GM12878 (cell line): ENCODE measurements at regions not wholly inside any gene's neighbourhood (a gene's known extent, or its start where the extent isn't known, plus 50 kb on each side); places are given as distances from the start of the nearest gene placed in this dataset.

Experiments
- ATAC-seq: fragments of 200-7000 bp; cut with Tn5 transposase; 3 replicates; pipeline ENCODE4 v1.9.1; 2020; ENCODE audit warnings: mild to moderate bottlenecking, moderate library complexity
- BruUV-seq: library from RNA; stranded (reverse); fragments of 400-500 nt; replicated peaks from 2 replicates; lab custom pipeline; 2021; lab: Mats Ljungman, UMichigan
- CTCF ChIA-PET: fragments of 300-600 bp; sonication (Branson Sonifier 250); formaldehyde crosslinking; extraction: SDS; loops from one replicate; lab custom pipeline; 2021; ENCODE audit warnings: inconsistent platforms; lab: Yijun Ruan, JAX
- POLR2A ChIA-PET: fragments of 350-600 bp; formaldehyde crosslinking; extraction: SDS; loops from one replicate; lab custom pipeline; 2021; ENCODE audit warnings: inconsistent platforms; lab: Charles Lee
- RAD21 ChIA-PET: fragments of 300-600 bp; sonication (Branson Sonifier 250); formaldehyde crosslinking; loops from one replicate; lab custom pipeline; 2023; ENCODE audit warnings: antibody characterized with exemption; ENCODE audit not compliant: unreplicated experiment; lab: Charles Lee
- SMC1A ChIA-PET: fragments of 300-600 bp; sonication (Branson Sonifier 250); formaldehyde crosslinking; loops from one replicate; lab custom pipeline; 2023; ENCODE audit not compliant: unreplicated experiment, uncharacterized antibody; lab: Charles Lee
- DNase-seq: peaks from one replicate; pipeline ENCODE4 v3.0.0-alpha.2; 2011; ENCODE audit warnings: low read depth, low spot score
- FAIRE-seq: peaks from 3 replicates; lab custom pipeline; 2011; peaks lifted over from hg19 to GRCh38; lab: Jason Lieb, UNC
- H2AFZ ChIP-seq: 2 replicates; pipeline ENCODE4 v1.6.0; 2011; ENCODE audit warnings: low read depth, low read length, control low read depth; ENCODE audit not compliant: control insufficient read depth
- H3K27ac ChIP-seq: 2 replicates; pipeline ENCODE4 v1.5.1; 2011; ENCODE audit warnings: control low read depth; ENCODE audit not compliant: control insufficient read depth, insufficient read depth
- H3K27me3 ChIP-seq, 2 experiments: replicated peaks in 1 of 2; 2 replicates each; pipeline versions ENCODE4 v1.6.0 to v1.6.1; 2011; ENCODE audit warnings: low read length in 1 of 2; ENCODE audit not compliant: control insufficient read depth in 2 of 2, insufficient read depth in 2 of 2
- H3K36me3 ChIP-seq, 2 experiments: 2 replicates each; pipeline ENCODE4 v1.5.1; 2011; ENCODE audit warnings: low read length in 1 of 2; ENCODE audit not compliant: control insufficient read depth in 2 of 2, insufficient read depth in 2 of 2
- H3K4me1 ChIP-seq: 2 replicates; pipeline ENCODE4 v1.6.1; 2011; ENCODE audit warnings: mild to moderate bottlenecking, low read length, moderate library complexity, mixed read lengths; ENCODE audit not compliant: control insufficient read depth, insufficient read depth
- H3K4me2 ChIP-seq: 2 replicates; pipeline ENCODE4 v1.6.0; 2011; ENCODE audit warnings: control low read depth; ENCODE audit not compliant: control insufficient read depth, insufficient read depth
- H3K4me3 ChIP-seq: fragments of 200-600 bp; sonication (generic); 2 replicates; pipeline ENCODE4 v1.5.1; 2016
- H3K79me2 ChIP-seq: 2 replicates; pipeline ENCODE4 v1.6.0; 2011; ENCODE audit warnings: low read length; ENCODE audit not compliant: control insufficient read depth, insufficient read depth
- H3K9ac ChIP-seq: 2 replicates; pipeline ENCODE4 v1.8.0; 2011; ENCODE audit warnings: low read length, control low read depth, mixed read lengths; ENCODE audit not compliant: control insufficient read depth, insufficient read depth
- H3K9me3 ChIP-seq: replicated peaks from 3 replicates; pipeline ENCODE4 v1.5.1; 2011; ENCODE audit warnings: mild to moderate bottlenecking, low read length; ENCODE audit not compliant: control insufficient read depth, insufficient read depth
- H4K20me1 ChIP-seq: 2 replicates; pipeline ENCODE4 v1.6.0; 2011; ENCODE audit not compliant: control insufficient read depth, insufficient read depth
- BCL11A ChIP-seq: IDR thresholded peaks from 2 replicates; pipeline ENCODE4 v1.6.1; 2011; ENCODE audit warnings: low read depth, low read length
- CHD2 ChIP-seq: IDR thresholded peaks from 2 replicates; pipeline ENCODE4 v1.6.1; 2011; ENCODE audit warnings: low read depth, low read length, improper control_type of control experiment, borderline replicate concordance
- CTCF ChIP-seq, 3 experiments: IDR thresholded peaks in 2 of 3; conservative IDR thresholded peaks in 1 of 3; 2 replicates each; pipeline ENCODE4 v1.5.1; 2011; ENCODE audit warnings: low read depth in 3 of 3, low read length in 3 of 3, mild to moderate bottlenecking in 3 of 3, control low read depth in 2 of 3, moderate library complexity in 2 of 3, inconsistent platforms in 1 of 3, mixed read lengths in 1 of 3; ENCODE audit not compliant: control insufficient read depth in 2 of 3, insufficient read depth in 1 of 3; ENCODE audit errors: extremely low read depth in 1 of 3
- DPF2 ChIP-seq: fragments of 450-650 bp; IDR thresholded peaks from 2 replicates; pipeline ENCODE4 v1.6.1; 2017; ENCODE audit warnings: mild to moderate bottlenecking
- GATAD2B ChIP-seq: fragments of 450-650 bp; conservative IDR thresholded peaks from 2 replicates; pipeline ENCODE4 v1.6.1; 2017; ENCODE audit warnings: low read depth, mild to moderate bottlenecking, moderate library complexity
- HCFC1 ChIP-seq: fragments of 150-350 bp; IDR thresholded peaks from 2 replicates; pipeline ENCODE4 v1.6.1; 2014; ENCODE audit warnings: low read length
- NFYB ChIP-seq: IDR thresholded peaks from 2 replicates; pipeline ENCODE4 v1.6.1; 2011; ENCODE audit warnings: low read depth, mild to moderate bottlenecking, low read length, improper control_type of control experiment, moderate library complexity; ENCODE audit not compliant: insufficient read depth
- PRDM15 ChIP-seq: fragments of 450-650 bp; formaldehyde crosslinking; IDR thresholded peaks from 2 replicates; pipeline ENCODE4 v1.4.0; 2020; ENCODE audit warnings: mild to moderate bottlenecking, moderate library complexity
- RAD21 ChIP-seq: IDR thresholded peaks from 2 replicates; pipeline ENCODE4 v1.6.1; 2011; ENCODE audit warnings: mild to moderate bottlenecking, low read depth, low read length, moderate library complexity; ENCODE audit not compliant: insufficient read depth
- SIN3A ChIP-seq: IDR thresholded peaks from 2 replicates; pipeline ENCODE4 v1.6.1; 2012; ENCODE audit warnings: low read depth, low read length, improper control_type of control experiment
- SMC3 ChIP-seq: IDR thresholded peaks from 2 replicates; pipeline ENCODE4 v1.6.1; 2011; ENCODE audit warnings: low read length, improper control_type of control experiment, borderline replicate concordance
- SREBF1 ChIP-seq: IDR thresholded peaks from 2 replicates; pipeline ENCODE4 v1.6.1; 2012; ENCODE audit warnings: mild to moderate bottlenecking, low read length
- SRF ChIP-seq, 2 experiments: IDR thresholded peaks; 2 replicates each; pipeline ENCODE4 v1.6.1; 2011; ENCODE audit warnings: low read depth in 2 of 2, low read length in 2 of 2, mild to moderate bottlenecking in 1 of 2, moderate library complexity in 1 of 2
- TARDBP ChIP-seq: IDR thresholded peaks from 2 replicates; pipeline ENCODE4 v1.6.1; 2016; ENCODE audit warnings: borderline replicate concordance
- ZBED1 ChIP-seq: IDR thresholded peaks from 2 replicates; pipeline ENCODE4 v1.6.1; 2016; ENCODE audit warnings: borderline replicate concordance
- WGBS: methylation state at CpG from one replicate; pipeline ENCODE4 v1.1.6; 2016; ENCODE audit warnings: low lambda C conversion rate; ENCODE audit not compliant: insufficient replicate concordance, insufficient coverage; ENCODE audit errors: missing lambda C conversion rate; 5-methylcytosine and 5-hydroxymethylcytosine counted together
- in situ Hi-C: fragments of 300-500 bp; cut with MboI; formaldehyde crosslinking; loops from 9 replicates; pipeline ENCODE4 v1.14.3; 2018; ENCODE audit warnings: mixed read lengths
- intact Hi-C: fragments of 100-400 bp; cut with micrococcal nuclease; formaldehyde crosslinking; loops from one replicate; pipeline ENCODE4 v1.14.2; 2022; ENCODE audit not compliant: unreplicated experiment
- TF ChIP-seq, protein P1 (sequence below): fragments of 450-650 bp; formaldehyde crosslinking; IDR thresholded peaks from 2 replicates; pipeline ENCODE4 v1.5.0; 2022; ENCODE audit warnings: mild to moderate bottlenecking, missing genetic modification characterization

- no peaks in the 10 kb centered on the region for H3K27me3 ChIP-seq
- DNase-seq (no peak), ATAC-seq (peak; percentile 99), FAIRE-seq (no peak)
- in situ Hi-C loops (loop anchor here (25.0 kb wide), 1 partner anchor 924 kb away; no protein-coding TSS in a partner anchor), intact Hi-C loops (loop anchor here (2.0 to 10.0 kb wide), 3 partner anchors 179 to 927 kb away; no protein-coding TSS in a partner anchor)
- no peaks in the 10 kb centered on the region for H4K20me1 ChIP-seq
- ChIA-PET POLR2A (no interaction called here), CTCF (interaction anchor here (0.5 to 4.1 kb wide), 31 partner anchors 8 to 1079 kb away, joined by 3 to 30 read pairs (median 4); no protein-coding TSS in a partner anchor), RAD21 (interaction anchor here (0.6 to 3.1 kb wide), 5 partner anchors 11 to 968 kb away, joined by 3 to 14 read pairs (median 6); no protein-coding TSS in a partner anchor), SMC1A (interaction anchor here (1.0 to 1.7 kb wide), 6 partner anchors 9 to 968 kb away, joined by 3 to 11 read pairs (median 4); no protein-coding TSS in a partner anchor)
- no peak overlapping the region for H3K9ac ChIP-seq
- WGBS = 0% methylated on average over 2 of the region's 2 CpGs
- H3K79me2 ChIP-seq = no peaks in the 10 kb centered on the region
- no peak overlapping the region for H2AFZ ChIP-seq
- H3K27ac ChIP-seq = no peak overlapping the region
- no TSS peak for BruUV-seq
- no peaks in the 10 kb centered on the region for H3K4me1 ChIP-seq
- H3K36me3 ChIP-seq = no peaks in the 10 kb centered on the region
- no peaks in the 10 kb centered on the region for H3K9me3 ChIP-seq
- no peak overlapping the region for H3K4me2 ChIP-seq
- no peak overlapping the region for H3K4me3 ChIP-seq
- no peak for TF ChIP-seq GATAD2B
- TF ChIP-seq HCFC1 = no peak
- no peak for TF ChIP-seq BCL11A
- TF ChIP-seq CHD2 = no peak
- TF ChIP-seq, protein P1, sequence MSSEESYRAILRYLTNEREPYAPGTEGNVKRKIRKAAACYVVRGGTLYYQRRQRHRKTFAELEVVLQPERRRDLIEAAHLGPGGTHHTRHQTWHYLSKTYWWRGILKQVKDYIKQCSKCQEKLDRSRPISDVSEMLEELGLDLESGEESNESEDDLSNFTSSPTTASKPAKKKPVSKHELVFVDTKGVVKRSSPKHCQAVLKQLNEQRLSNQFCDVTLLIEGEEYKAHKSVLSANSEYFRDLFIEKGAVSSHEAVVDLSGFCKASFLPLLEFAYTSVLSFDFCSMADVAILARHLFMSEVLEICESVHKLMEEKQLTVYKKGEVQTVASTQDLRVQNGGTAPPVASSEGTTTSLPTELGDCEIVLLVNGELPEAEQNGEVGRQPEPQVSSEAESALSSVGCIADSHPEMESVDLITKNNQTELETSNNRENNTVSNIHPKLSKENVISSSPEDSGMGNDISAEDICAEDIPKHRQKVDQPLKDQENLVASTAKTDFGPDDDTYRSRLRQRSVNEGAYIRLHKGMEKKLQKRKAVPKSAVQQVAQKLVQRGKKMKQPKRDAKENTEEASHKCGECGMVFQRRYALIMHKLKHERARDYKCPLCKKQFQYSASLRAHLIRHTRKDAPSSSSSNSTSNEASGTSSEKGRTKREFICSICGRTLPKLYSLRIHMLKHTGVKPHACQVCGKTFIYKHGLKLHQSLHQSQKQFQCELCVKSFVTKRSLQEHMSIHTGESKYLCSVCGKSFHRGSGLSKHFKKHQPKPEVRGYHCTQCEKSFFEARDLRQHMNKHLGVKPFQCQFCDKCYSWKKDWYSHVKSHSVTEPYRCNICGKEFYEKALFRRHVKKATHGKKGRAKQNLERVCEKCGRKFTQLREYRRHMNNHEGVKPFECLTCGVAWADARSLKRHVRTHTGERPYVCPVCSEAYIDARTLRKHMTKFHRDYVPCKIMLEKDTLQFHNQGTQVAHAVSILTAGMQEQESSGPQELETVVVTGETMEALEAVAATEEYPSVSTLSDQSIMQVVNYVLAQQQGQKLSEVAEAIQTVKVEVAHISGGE (CRISPR knock-in tag) = no peak
- TF ChIP-seq SIN3A = no peak
- no peak for TF ChIP-seq NFYB
- no peak for TF ChIP-seq SRF (IDR thresholded peaks at IDR 0.05; ENCODE audit: low read depth in 2 of 2, low read length in 2 of 2)
- TF ChIP-seq CTCF (IDR thresholded peaks at IDR 0.05 in 2 of 3, conservative IDR thresholded peaks at IDR 0.05 in 1 of 3; ENCODE audit: control insufficient read depth in 2 of 3, extremely low read depth in 1 of 3, insufficient read depth in 1 of 3, low read depth in 3 of 3, low read length in 3 of 3) = peak; percentile 33 to 53 (median 43); a peak in 4 of 6 replicates
- peak; percentile 36; the same call in 1 of the 2 replicates for TF ChIP-seq SMC3
- TF ChIP-seq ZBED1 = no peak
- TF ChIP-seq PRDM15 (CRISPR knock-in tag) = no peak
- TF ChIP-seq SREBF1 = no peak
- TF ChIP-seq RAD21 = peak; percentile 38
- TF ChIP-seq DPF2 = no peak
- TF ChIP-seq TARDBP = no peak
Observed at GRCh38 chr6:76861403-76861802, 601.9 kb downstream of the HTR1B start.
